Ishikawa (cell line): ENCODE measurements at regions not wholly inside any gene's neighbourhood (a gene's known extent, or its start where the extent isn't known, plus 50 kb on each side); places are given as distances from the start of the nearest gene placed in this dataset.

Source experiments
- CEBPB ChIP-seq: IDR thresholded peaks from 2 replicates; pipeline ENCODE4 v1.6.1; 2012
- CREB1 ChIP-seq: IDR thresholded peaks from 2 replicates; pipeline ENCODE4 v1.6.1; 2012; ENCODE audit warnings: low read depth
- EGR1 ChIP-seq: IDR thresholded peaks from 2 replicates; pipeline ENCODE4 v1.6.1; 2012
- EP300 ChIP-seq: IDR thresholded peaks from 2 replicates; pipeline ENCODE4 v1.6.1; 2012; ENCODE audit warnings: borderline replicate concordance
- FOXM1 ChIP-seq: IDR thresholded peaks from 2 replicates; pipeline ENCODE4 v1.6.1; 2012; ENCODE audit warnings: low read depth, borderline replicate concordance
- MAX ChIP-seq: IDR thresholded peaks from 2 replicates; pipeline ENCODE4 v1.6.1; 2012
- NFIC ChIP-seq: IDR thresholded peaks from 2 replicates; pipeline ENCODE4 v1.6.1; 2012
- RAD21 ChIP-seq: IDR thresholded peaks from 2 replicates; pipeline ENCODE4 v1.6.1; 2012; ENCODE audit warnings: low read depth
- REST ChIP-seq: IDR thresholded peaks from 2 replicates; pipeline ENCODE4 v1.6.1; 2012; ENCODE audit warnings: low read depth, mild to moderate bottlenecking
- TAF1 ChIP-seq: IDR thresholded peaks from 2 replicates; pipeline ENCODE4 v1.6.1; 2012; ENCODE audit warnings: low read depth, mild to moderate bottlenecking
- TCF12 ChIP-seq: IDR thresholded peaks from 2 replicates; pipeline ENCODE4 v1.6.1; 2012; ENCODE audit warnings: low read depth
- TEAD4 ChIP-seq: IDR thresholded peaks from 2 replicates; pipeline ENCODE4 v1.6.1; 2012
- USF1 ChIP-seq: IDR thresholded peaks from 2 replicates; pipeline ENCODE4 v1.6.1; 2012
- YY1 ChIP-seq: IDR thresholded peaks from 2 replicates; pipeline ENCODE4 v1.6.1; 2012; ENCODE audit warnings: low read depth
- ZBTB7A ChIP-seq: IDR thresholded peaks from 2 replicates; pipeline ENCODE4 v1.6.1; 2012; ENCODE audit warnings: low read depth

- no peak for TF ChIP-seq ZBTB7A
- TF ChIP-seq NFIC: no peak
- no peak for TF ChIP-seq MAX
- no peak for TF ChIP-seq CEBPB
- no peak for TF ChIP-seq FOXM1
- no peak for TF ChIP-seq CREB1
- no peak for TF ChIP-seq EP300
- TF ChIP-seq EGR1: no peak
- no peak for TF ChIP-seq TCF12
- TF ChIP-seq TAF1: no peak
- TF ChIP-seq USF1: no peak
- no peak for TF ChIP-seq TEAD4
- no peak for TF ChIP-seq REST
- no peak for TF ChIP-seq YY1
- no peak for TF ChIP-seq RAD21
These were observed 900.9 kb upstream of the ROBO1 start for GRCh38 chr3:80668600-80669294.

- no peak for TF ChIP-seq RAD21
These were observed 900.3 kb upstream of the ROBO1 start for GRCh38 chr3:80668100-80668499.

GRCh38 chr3:80663426-80663825 lies 895.6 kb upstream of the ROBO1 start:
- TF ChIP-seq EP300 (no peak), YY1 (no peak), REST (no peak), TCF12 (no peak), TEAD4 (no peak), CEBPB (no peak), NFIC (no peak), FOXM1 (no peak), RAD21 (no peak), TAF1 (no peak), EGR1 (no peak), MAX (no peak), CREB1 (no peak), USF1 (no peak), ZBTB7A (no peak)

GRCh38 chr3:80655216-80655615 lies 887.4 kb upstream of the ROBO1 start:
- TF ChIP-seq EP300 (no peak), TEAD4 (no peak), REST (no peak)

GRCh38 chr3:80649170-80649569 lies 881.4 kb upstream of the ROBO1 start:
- TF ChIP-seq CEBPB (no peak), MAX (no peak), FOXM1 (no peak), YY1 (no peak), TCF12 (no peak), ZBTB7A (no peak), TEAD4 (no peak), CREB1 (no peak), TAF1 (no peak), RAD21 (no peak), NFIC (no peak), EP300 (no peak), USF1 (no peak), EGR1 (no peak), REST (no peak)
